A673 (cell line): ENCODE measurements at regions not wholly inside any gene's neighbourhood (a gene's known extent, or its start where the extent isn't known, plus 50 kb on each side); places are given as distances from the start of the nearest gene placed in this dataset.

ENCODE experiments used
- BruUV-seq: library from RNA; stranded (reverse); fragments of 400-500 nt; replicated peaks from 2 replicates; lab custom pipeline; 2021; lab: Mats Ljungman, UMichigan
- CTCF ChIA-PET: fragments of 300-600 bp; sonication (Branson Sonifier 250); formaldehyde crosslinking; loops from one replicate; lab custom pipeline; 2022; ENCODE audit warnings: antibody characterized with exemption; lab: Charles Lee
- POLR2A ChIA-PET: fragments of 300-600 bp; sonication (Branson Sonifier 250); formaldehyde crosslinking; loops from one replicate; lab custom pipeline; 2022; ENCODE audit warnings: antibody characterized with exemption; ENCODE audit not compliant: low non-redundant PET; lab: Charles Lee
- DNase-seq: peaks from one replicate; pipeline ENCODE4 v3.0.0-alpha.2; 2015; ENCODE audit warnings: low spot score
- H3K27ac ChIP-seq: fragments of 200-600 bp; sonication (generic); 2 replicates; pipeline ENCODE4 v1.5.1; 2016; ENCODE audit warnings: mixed run types, low read depth, mild to moderate bottlenecking, mixed read lengths, antibody characterized with exemption, low read length; ENCODE audit not compliant: poor library complexity, severe bottlenecking
- H3K27me3 ChIP-seq: fragments of 200-600 bp; sonication (generic); replicated peaks from 2 replicates; pipeline ENCODE4 v1.6.1; 2017; ENCODE audit warnings: mixed run types, low read depth, mild to moderate bottlenecking, mixed read lengths, antibody characterized with exemption, low read length; ENCODE audit not compliant: insufficient read depth, poor library complexity
- H3K36me3 ChIP-seq: fragments of 200-600 bp; sonication (generic); 2 replicates; pipeline ENCODE4 v1.6.1; 2016; ENCODE audit warnings: mixed run types, mild to moderate bottlenecking, mixed read lengths, antibody characterized with exemption, low read length; ENCODE audit not compliant: insufficient read depth, poor library complexity, severe bottlenecking
- H3K4me1 ChIP-seq: fragments of 200-600 bp; sonication (generic); 2 replicates; pipeline ENCODE4 v1.6.1; 2017; ENCODE audit warnings: mixed run types, mild to moderate bottlenecking, mixed read lengths, antibody characterized with exemption, low read length; ENCODE audit not compliant: insufficient read depth, poor library complexity, severe bottlenecking
- H3K4me3 ChIP-seq: fragments of 200-600 bp; sonication (generic); 2 replicates; pipeline ENCODE4 v1.5.1; 2016; ENCODE audit warnings: low read depth, mixed run types, mild to moderate bottlenecking, mixed read lengths, low read length; ENCODE audit not compliant: poor library complexity, severe bottlenecking
- H3K9me3 ChIP-seq: fragments of 200-600 bp; sonication (generic); 2 replicates; pipeline ENCODE4 v1.6.1; 2016; ENCODE audit warnings: mixed run types, low read depth, mild to moderate bottlenecking, mixed read lengths, antibody characterized with exemption, low read length; ENCODE audit not compliant: poor library complexity, severe bottlenecking
- EZH2 ChIP-seq: fragments of 200-600 bp; sonication (generic); IDR thresholded peaks from 2 replicates; pipeline ENCODE4 v1.6.1; 2017; ENCODE audit warnings: borderline replicate concordance, low read depth, mild to moderate bottlenecking, mixed read lengths, antibody characterized with exemption, low read length; ENCODE audit not compliant: poor library complexity, severe bottlenecking
- intact Hi-C: fragments of 100-400 bp; cut with micrococcal nuclease; formaldehyde crosslinking; loops from one replicate; pipeline ENCODE4 v1.10.0; 2022; ENCODE audit not compliant: unreplicated experiment
- TF ChIP-seq, protein P1 (sequence below): fragments of 300-800, 200-600 bp; sonication (generic); conservative IDR thresholded peaks from 2 replicates; pipeline ENCODE4 v1.5.1; 2017; ENCODE audit warnings: low read depth, mild to moderate bottlenecking, antibody characterized with exemption, low read length, moderate library complexity, mixed read lengths

DNA sequence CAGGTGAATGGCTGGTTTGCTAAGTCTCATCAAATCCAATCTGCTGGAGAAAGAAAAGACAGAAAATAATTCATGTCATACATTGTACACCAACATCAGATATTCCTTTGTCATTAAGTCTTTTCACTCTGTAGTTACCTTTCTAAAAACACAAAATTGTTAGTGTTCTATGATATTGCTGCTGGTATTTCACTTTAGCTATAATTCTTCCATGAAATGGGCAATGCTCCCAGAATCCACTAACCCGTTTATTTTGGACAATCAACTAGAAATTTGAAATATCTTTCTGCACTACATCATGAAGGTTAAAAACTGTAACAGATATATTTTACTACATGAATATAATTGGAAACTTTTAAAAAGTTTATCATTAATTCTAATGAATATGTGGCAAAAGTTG, 181.3 kb downstream of the C7orf25 start:
- BruUV-seq = no TSS peak
- H3K27me3 ChIP-seq = peaks cover 4% of the 10 kb centered on the region
- no peaks in the 10 kb centered on the region for H3K4me1 ChIP-seq
- intact Hi-C loops = no loop called here
- CTCF ChIA-PET = no interaction called here
- no peaks in the 10 kb centered on the region for H3K36me3 ChIP-seq
- TF ChIP-seq, protein P1, sequence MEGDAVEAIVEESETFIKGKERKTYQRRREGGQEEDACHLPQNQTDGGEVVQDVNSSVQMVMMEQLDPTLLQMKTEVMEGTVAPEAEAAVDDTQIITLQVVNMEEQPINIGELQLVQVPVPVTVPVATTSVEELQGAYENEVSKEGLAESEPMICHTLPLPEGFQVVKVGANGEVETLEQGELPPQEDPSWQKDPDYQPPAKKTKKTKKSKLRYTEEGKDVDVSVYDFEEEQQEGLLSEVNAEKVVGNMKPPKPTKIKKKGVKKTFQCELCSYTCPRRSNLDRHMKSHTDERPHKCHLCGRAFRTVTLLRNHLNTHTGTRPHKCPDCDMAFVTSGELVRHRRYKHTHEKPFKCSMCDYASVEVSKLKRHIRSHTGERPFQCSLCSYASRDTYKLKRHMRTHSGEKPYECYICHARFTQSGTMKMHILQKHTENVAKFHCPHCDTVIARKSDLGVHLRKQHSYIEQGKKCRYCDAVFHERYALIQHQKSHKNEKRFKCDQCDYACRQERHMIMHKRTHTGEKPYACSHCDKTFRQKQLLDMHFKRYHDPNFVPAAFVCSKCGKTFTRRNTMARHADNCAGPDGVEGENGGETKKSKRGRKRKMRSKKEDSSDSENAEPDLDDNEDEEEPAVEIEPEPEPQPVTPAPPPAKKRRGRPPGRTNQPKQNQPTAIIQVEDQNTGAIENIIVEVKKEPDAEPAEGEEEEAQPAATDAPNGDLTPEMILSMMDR = no peak
- TF ChIP-seq EZH2 = no peak
- no peak overlapping the region for H3K4me3 ChIP-seq
- POLR2A ChIA-PET = no interaction called here
- H3K27ac ChIP-seq = no peak overlapping the region
- no peak for DNase-seq
- H3K9me3 ChIP-seq = no peaks in the 10 kb centered on the region

DNA sequence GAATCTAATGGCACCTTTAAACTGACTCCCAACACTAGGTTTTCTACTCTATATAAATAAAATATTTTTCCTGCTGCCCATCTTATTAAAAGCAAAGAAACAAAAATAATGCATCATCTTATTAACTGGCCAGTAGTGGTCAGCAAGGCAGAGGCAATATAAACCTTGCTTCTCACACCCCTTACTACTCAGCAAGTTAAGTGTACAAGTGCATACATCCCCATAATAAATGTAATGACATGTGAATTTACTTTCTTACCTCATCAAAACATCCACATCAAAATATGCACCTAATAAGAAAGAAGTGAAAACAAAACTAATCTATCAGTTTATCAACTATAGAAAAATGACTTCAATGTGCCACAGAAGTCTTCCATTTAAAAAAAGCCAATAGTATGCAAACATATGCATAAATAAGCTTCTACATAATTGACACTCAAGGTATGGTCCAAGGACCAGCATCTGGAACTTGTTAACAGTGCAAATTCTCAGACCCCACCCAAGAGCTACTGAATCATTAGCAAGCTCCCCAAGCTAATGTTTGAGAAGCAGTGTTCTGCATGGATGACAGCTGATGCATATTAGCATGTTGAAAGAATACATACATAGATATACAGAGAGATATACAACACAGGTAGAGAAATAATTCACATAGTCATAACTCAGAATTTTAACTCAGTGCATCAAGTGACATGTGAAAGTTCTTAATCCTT, 182.7 kb downstream of the C7orf25 start:
- TF ChIP-seq EZH2 = no peak
- TF ChIP-seq, protein P1 = no peak
- Histone ChIP-seq H3K27me3 (peaks cover 4% of the 10 kb centered on the region), H3K36me3 (no peaks in the 10 kb centered on the region), H3K4me1 (no peaks in the 10 kb centered on the region), H3K27ac (no peak overlapping the region), H3K9me3 (no peaks in the 10 kb centered on the region), H3K4me3 (no peak overlapping the region)
- POLR2A ChIA-PET = no interaction called here
- CTCF ChIA-PET = no interaction called here
- intact Hi-C loops = no loop called here
- DNase-seq = no peak
- BruUV-seq = no TSS peak

DNA sequence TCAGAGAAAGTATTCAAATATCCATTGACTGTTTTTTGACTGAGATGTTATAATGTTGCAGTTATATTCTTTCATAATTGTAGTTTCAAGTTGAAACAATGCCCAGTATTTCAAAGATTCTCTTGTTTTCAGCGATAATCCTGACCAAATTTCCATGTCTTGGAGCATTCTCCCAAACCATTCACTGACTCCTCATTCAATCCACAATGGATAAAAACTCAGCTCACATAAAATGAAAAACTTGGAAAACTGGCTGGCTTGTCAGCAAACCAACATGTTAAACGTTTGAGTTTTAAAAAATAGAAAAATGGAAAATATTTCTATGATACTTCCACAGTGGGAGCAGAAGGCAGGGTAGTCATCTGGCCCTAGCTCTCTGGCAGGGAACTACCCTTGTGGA, 184.4 kb downstream of the C7orf25 start:
- Histone ChIP-seq H3K27me3 (peaks cover 4% of the 10 kb centered on the region), H3K4me3 (no peak overlapping the region), H3K27ac (no peak overlapping the region), H3K9me3 (no peaks in the 10 kb centered on the region), H3K4me1 (no peaks in the 10 kb centered on the region), H3K36me3 (no peaks in the 10 kb centered on the region)
- intact Hi-C loops = no loop called here
- BruUV-seq = no TSS peak
- ChIA-PET POLR2A (no interaction called here), CTCF (no interaction called here)
- TF ChIP-seq, protein P1 = no peak
- no peak for TF ChIP-seq EZH2
- DNase-seq = no peak
